Smooth muscle cell (in vitro differentiated cells): ENCODE measurements at regions not wholly inside any gene's neighbourhood (a gene's known extent, or its start where the extent isn't known, plus 50 kb on each side); places are given as distances from the start of the nearest gene placed in this dataset.

ENCODE experiments used
- DNase-seq: peaks from one replicate; lab custom pipeline; 2025; ENCODE audit not compliant: unreplicated experiment; lab: John Stamatoyannopoulos, UW
- H2AFZ ChIP-seq: fragments of 200-600 bp; sonication (generic); 2 replicates; pipeline ENCODE4 v1.6.0; 2016; ENCODE audit warnings: antibody characterized with exemption, low read depth, mild to moderate bottlenecking
- H3F3A ChIP-seq: fragments of 200-600 bp; sonication (generic); 2 replicates; pipeline ENCODE4 v1.6.0; 2017; ENCODE audit warnings: antibody characterized with exemption, low read depth
- H3K27ac ChIP-seq: fragments of 200-600 bp; sonication (generic); 2 replicates; pipeline ENCODE4 v1.5.1; 2016; ENCODE audit warnings: low read depth, mild to moderate bottlenecking
- H3K27me3 ChIP-seq: fragments of 200-600 bp; sonication (generic); 2 replicates; pipeline ENCODE4 v1.6.1; 2016; ENCODE audit warnings: low read depth, mild to moderate bottlenecking
- H3K36me3 ChIP-seq: fragments of 200-600 bp; sonication (generic); 2 replicates; pipeline ENCODE4 v1.5.1; 2016; ENCODE audit warnings: low read depth
- H3K4me1 ChIP-seq: fragments of 200-600 bp; sonication (generic); 2 replicates; pipeline ENCODE4 v1.5.1; 2016; ENCODE audit warnings: low read depth
- H3K4me2 ChIP-seq: fragments of 200-600 bp; sonication (generic); 2 replicates; pipeline ENCODE4 v1.6.0; 2016; ENCODE audit warnings: mild to moderate bottlenecking
- H3K4me3 ChIP-seq: fragments of 200-600 bp; sonication (generic); 2 replicates; pipeline ENCODE4 v1.5.1; 2016; ENCODE audit warnings: mild to moderate bottlenecking
- H3K79me2 ChIP-seq: fragments of 200-600 bp; sonication (generic); 2 replicates; pipeline ENCODE4 v1.6.0; 2016; ENCODE audit warnings: low read depth, mild to moderate bottlenecking
- H3K9ac ChIP-seq: fragments of 200-600 bp; sonication (generic); 2 replicates; pipeline ENCODE4 v1.6.0; 2016; ENCODE audit warnings: low read depth
- H3K9me3 ChIP-seq: fragments of 200-600 bp; sonication (generic); replicated peaks from 2 replicates; pipeline ENCODE4 v1.5.1; 2016; ENCODE audit warnings: low read depth
- H4K20me1 ChIP-seq: fragments of 200-600 bp; sonication (generic); 2 replicates; pipeline ENCODE4 v1.6.0; 2016; ENCODE audit warnings: low read depth
- WGBS: methylation state at CpG from one replicate; pipeline ENCODE4 v1.1.7; 2016; ENCODE audit warnings: low lambda C conversion rate; 5-methylcytosine and 5-hydroxymethylcytosine counted together
- TF ChIP-seq, protein P1 (sequence below): fragments of 200-600 bp; sonication (generic); IDR thresholded peaks from 2 replicates; pipeline ENCODE4 v1.5.1; 2017; ENCODE audit warnings: borderline replicate concordance, mild to moderate bottlenecking, antibody characterized with exemption; ENCODE audit not compliant: insufficient read depth, poor library complexity, severe bottlenecking

DNA sequence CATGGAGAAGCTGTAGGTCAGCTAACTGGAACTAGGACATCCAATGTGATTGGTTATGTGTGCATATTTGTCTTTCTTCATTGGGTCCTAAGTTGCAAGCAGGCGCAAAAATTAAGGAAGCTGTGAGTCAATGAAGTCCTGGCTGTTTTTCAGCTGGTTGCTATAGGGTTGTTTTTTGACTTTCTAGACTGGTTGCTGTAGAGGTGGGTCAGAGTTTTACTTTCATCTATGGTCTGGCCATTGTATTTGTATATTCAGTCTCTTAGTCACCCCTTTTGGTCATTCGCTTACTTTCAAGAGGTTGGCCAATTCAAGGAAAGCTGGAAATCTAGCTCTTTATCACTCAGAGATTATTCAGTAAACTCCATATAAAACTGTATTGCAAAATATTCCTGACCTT is 62.0 kb upstream of the AMZ2 start:
- no peaks in the 10 kb centered on the region for H3K4me1 ChIP-seq
- H3K4me3 ChIP-seq, result no peak overlapping the region
- 92% methylated on average over 2 of the region's 2 CpGs for WGBS
- H4K20me1 ChIP-seq, result no peaks in the 10 kb centered on the region
- H3K9ac ChIP-seq, result no peak overlapping the region
- H3K27me3 ChIP-seq, result peaks cover 11% of the 10 kb centered on the region
- H3F3A ChIP-seq, result no peaks in the 10 kb centered on the region
- TF ChIP-seq, protein P1, sequence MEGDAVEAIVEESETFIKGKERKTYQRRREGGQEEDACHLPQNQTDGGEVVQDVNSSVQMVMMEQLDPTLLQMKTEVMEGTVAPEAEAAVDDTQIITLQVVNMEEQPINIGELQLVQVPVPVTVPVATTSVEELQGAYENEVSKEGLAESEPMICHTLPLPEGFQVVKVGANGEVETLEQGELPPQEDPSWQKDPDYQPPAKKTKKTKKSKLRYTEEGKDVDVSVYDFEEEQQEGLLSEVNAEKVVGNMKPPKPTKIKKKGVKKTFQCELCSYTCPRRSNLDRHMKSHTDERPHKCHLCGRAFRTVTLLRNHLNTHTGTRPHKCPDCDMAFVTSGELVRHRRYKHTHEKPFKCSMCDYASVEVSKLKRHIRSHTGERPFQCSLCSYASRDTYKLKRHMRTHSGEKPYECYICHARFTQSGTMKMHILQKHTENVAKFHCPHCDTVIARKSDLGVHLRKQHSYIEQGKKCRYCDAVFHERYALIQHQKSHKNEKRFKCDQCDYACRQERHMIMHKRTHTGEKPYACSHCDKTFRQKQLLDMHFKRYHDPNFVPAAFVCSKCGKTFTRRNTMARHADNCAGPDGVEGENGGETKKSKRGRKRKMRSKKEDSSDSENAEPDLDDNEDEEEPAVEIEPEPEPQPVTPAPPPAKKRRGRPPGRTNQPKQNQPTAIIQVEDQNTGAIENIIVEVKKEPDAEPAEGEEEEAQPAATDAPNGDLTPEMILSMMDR, result no peak
- H3K27ac ChIP-seq, result no peak overlapping the region
- DNase-seq, result no peak
- H3K4me2 ChIP-seq, result no peak overlapping the region
- no peaks in the 10 kb centered on the region for H3K36me3 ChIP-seq
- no peaks in the 10 kb centered on the region for H3K9me3 ChIP-seq
- no peaks in the 10 kb centered on the region for H3K79me2 ChIP-seq
- no peak overlapping the region for H2AFZ ChIP-seq

DNA sequence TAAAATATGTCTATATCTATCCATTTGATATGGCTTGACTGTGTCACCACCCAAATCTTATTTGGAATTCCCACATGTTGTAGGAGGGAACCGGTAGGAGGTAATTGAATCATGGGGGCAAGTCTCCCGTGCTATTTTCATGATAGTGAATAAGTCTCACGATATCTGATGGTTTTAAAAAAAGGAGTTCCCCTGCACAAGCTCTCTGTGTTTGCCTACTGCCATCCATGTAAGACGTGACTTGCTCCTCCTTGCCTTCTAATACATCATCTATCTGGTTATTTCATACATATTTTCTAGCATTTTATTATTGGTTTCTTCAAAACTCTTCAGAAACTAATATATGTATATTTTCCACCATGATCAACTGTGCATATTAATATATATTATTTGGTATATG is 57.3 kb upstream of the AMZ2 start:
- H2AFZ ChIP-seq, result no peak overlapping the region
- H3K27ac ChIP-seq, result no peak overlapping the region
- H3F3A ChIP-seq, result no peaks in the 10 kb centered on the region

DNA sequence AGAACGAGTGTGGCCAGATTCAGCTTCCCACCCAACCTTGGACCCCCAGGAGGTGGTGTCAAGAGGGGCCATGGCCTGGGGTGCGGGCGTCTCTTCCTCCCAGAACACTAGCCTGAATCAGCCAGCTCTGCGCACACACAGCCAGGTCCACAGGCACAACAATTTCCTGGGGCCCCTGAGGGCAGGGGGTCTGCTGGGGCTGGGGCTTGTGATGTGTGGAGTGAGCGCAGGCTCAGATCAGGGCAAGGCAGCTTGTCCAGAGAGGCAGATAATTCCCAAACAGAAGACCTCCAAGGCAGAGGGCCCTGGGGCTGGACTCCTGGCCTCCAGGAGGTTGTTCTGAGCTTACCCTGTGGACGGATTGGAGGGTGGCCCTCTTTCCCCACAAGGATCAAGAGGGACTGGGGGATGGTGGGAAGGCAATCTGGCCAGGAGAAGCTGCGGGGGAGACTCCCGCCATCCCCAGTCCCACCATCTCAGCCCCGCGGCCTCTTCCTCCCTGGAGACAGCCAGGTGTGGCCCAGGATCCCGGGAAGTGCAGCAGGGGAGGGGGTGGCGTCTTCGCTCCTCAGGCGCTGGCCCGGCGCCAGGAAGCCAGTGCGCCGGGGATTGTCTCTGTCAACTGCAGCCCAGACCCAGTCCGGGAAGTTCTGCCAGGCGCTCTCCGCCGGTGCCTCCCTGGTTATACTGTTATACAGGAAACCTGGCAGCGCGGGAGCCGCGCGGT is 52.0 kb upstream of the AMZ2 start:
- no peaks in the 10 kb centered on the region for H3K9me3 ChIP-seq
- H4K20me1 ChIP-seq, result no peaks in the 10 kb centered on the region
- no peaks in the 10 kb centered on the region for H3K79me2 ChIP-seq
- WGBS, result 14% methylated on average over 26 of the region's 27 CpGs
- H3F3A ChIP-seq, result no peaks in the 10 kb centered on the region
- H3K36me3 ChIP-seq, result no peaks in the 10 kb centered on the region
- peaks cover 96% of the 10 kb centered on the region for H3K27me3 ChIP-seq
- TF ChIP-seq, protein P1, result no peak
- H3K4me2 ChIP-seq, result peak overlapping the region; percentile 80
- H3K4me1 ChIP-seq, result peaks cover 15% of the 10 kb centered on the region
- H3K4me3 ChIP-seq, result peak overlapping the region; percentile 29
- H3K27ac ChIP-seq, result no peak overlapping the region
- no peak overlapping the region for H2AFZ ChIP-seq
- no peak for DNase-seq
- no peak overlapping the region for H3K9ac ChIP-seq

More for the DNA sequence above, 57.3 kb upstream of the AMZ2 start:
- H4K20me1 ChIP-seq, result no peaks in the 10 kb centered on the region
- no peaks in the 10 kb centered on the region for H3K36me3 ChIP-seq
- no peak overlapping the region for H3K4me3 ChIP-seq
- TF ChIP-seq, protein P1, result no peak
- no peak overlapping the region for H3K9ac ChIP-seq
- no peaks in the 10 kb centered on the region for H3K4me1 ChIP-seq
- 90% methylated on average over 4 of the region's 4 CpGs for WGBS
- no peak overlapping the region for H3K4me2 ChIP-seq
- DNase-seq, result no peak
- H3K9me3 ChIP-seq, result no peaks in the 10 kb centered on the region
- H3K79me2 ChIP-seq, result no peaks in the 10 kb centered on the region
- H3K27me3 ChIP-seq, result peaks cover 54% of the 10 kb centered on the region
